GM06990 (cell line): ENCODE measurements at regions not wholly inside any gene's neighbourhood (a gene's known extent, or its start where the extent isn't known, plus 50 kb on each side); places are given as distances from the start of the nearest gene placed in this dataset.

Source experiments
- DNase-seq: peaks from one replicate; pipeline ENCODE4 v3.0.0-alpha.2; 2011; ENCODE audit not compliant: insufficient read length; ENCODE audit errors: extremely low read depth
- H3K27me3 ChIP-seq: replicated peaks from 2 replicates; pipeline ENCODE4 v1.6.0; 2011; ENCODE audit warnings: low read length; ENCODE audit not compliant: control insufficient read depth, insufficient read depth
- H3K36me3 ChIP-seq: 2 replicates; pipeline ENCODE4 v1.5.1; 2011; ENCODE audit warnings: low read length; ENCODE audit not compliant: control insufficient read depth, insufficient read depth
- H3K4me3 ChIP-seq: replicated peaks from 2 replicates; pipeline ENCODE4 v1.5.1; 2011; ENCODE audit warnings: low read depth, mild to moderate bottlenecking, control low read depth, low read length
- TF ChIP-seq, protein P1 (sequence below): IDR thresholded peaks from 2 replicates; pipeline ENCODE4 v1.5.1; 2011; ENCODE audit warnings: low read length, control low read depth, mild to moderate bottlenecking, inconsistent platforms; ENCODE audit not compliant: insufficient read depth, poor library complexity, severe bottlenecking

DNA sequence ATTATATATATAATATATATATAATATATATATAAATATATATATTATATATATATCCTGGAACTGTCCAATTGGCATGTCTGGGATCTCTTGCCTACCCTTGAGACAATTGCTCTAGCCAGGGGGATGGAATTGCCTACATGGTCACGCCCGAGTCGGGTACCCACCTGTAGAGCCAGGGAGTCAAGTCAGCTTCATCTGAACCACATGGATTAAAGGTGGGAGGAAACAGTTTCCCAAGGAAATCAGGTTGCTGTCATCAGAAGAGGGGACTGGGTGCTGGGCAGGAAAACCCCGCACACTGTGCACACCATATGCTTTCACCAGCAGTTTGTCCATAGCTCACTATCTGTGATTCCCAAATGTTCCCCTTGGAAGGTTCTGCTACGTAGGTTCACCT lies 252.5 kb upstream of the NOX3 start:
- Histone ChIP-seq H3K4me3 (no peak overlapping the region), H3K27me3 (no peaks in the 10 kb centered on the region), H3K36me3 (no peaks in the 10 kb centered on the region)
- no peak for DNase-seq
- TF ChIP-seq, protein P1, sequence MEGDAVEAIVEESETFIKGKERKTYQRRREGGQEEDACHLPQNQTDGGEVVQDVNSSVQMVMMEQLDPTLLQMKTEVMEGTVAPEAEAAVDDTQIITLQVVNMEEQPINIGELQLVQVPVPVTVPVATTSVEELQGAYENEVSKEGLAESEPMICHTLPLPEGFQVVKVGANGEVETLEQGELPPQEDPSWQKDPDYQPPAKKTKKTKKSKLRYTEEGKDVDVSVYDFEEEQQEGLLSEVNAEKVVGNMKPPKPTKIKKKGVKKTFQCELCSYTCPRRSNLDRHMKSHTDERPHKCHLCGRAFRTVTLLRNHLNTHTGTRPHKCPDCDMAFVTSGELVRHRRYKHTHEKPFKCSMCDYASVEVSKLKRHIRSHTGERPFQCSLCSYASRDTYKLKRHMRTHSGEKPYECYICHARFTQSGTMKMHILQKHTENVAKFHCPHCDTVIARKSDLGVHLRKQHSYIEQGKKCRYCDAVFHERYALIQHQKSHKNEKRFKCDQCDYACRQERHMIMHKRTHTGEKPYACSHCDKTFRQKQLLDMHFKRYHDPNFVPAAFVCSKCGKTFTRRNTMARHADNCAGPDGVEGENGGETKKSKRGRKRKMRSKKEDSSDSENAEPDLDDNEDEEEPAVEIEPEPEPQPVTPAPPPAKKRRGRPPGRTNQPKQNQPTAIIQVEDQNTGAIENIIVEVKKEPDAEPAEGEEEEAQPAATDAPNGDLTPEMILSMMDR: no peak

DNA sequence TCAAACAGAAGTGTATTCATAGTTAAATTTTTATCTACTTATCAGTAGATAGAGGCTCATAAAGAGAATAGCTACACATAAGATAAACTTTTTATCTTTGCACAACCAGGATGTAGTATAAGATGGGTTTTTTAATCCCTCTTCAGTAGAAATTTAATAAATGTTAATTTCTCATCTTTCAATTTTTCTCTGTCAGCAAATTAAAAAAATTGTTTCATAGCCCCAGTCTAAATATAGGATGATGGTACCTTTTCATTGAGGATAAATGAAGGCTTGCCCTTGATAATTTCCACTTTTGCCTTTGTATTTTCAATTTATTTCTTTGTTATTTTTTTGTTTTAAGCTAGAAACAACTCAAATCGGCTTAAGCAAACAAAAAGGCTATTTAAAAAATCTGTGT lies 251.2 kb upstream of the NOX3 start:
- Histone ChIP-seq H3K4me3 (no peak overlapping the region), H3K27me3 (no peaks in the 10 kb centered on the region), H3K36me3 (no peaks in the 10 kb centered on the region)
- TF ChIP-seq, protein P1: no peak
- DNase-seq: no peak

DNA sequence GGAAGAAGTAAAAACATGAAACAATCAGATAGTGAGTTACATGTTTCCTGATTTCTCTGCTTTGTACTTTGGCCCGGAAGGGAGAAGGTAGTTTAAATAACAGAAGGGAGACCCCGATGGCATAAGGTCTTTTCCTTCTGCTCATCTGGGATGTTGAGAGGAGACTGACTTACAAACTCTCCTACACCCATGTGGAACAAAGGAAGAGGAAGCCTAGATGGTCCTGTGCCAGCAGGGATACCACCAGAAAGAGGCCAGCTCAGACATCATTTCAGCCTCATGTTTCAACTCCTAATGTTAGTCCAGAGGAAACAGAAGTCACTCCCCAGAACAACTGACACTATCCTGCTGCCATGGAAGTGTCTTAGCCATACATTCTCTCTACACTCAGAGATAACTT lies 250.7 kb upstream of the NOX3 start:
- H3K4me3 ChIP-seq: no peak overlapping the region
- H3K27me3 ChIP-seq: no peaks in the 10 kb centered on the region
- TF ChIP-seq, protein P1: no peak
- H3K36me3 ChIP-seq: no peaks in the 10 kb centered on the region
- no peak for DNase-seq

DNA sequence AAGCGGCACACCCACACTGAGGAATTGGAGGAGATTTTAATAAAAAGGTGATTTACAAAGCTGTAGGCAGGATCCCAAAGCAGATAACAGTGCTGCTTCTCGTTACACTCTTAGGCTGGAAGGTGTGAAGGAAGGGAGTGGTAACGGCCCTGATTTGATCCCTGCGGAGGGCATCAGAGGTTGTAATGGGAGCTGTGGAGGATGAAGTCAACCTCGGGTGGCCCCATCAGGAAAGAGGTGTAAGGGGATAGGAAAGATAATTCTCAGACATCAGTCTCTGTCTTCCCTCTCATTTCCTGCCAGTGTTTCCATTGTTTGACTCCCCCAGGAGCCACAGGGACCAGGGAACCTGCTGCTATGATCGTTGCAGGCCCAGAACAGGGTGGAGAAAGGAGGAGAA lies 245.7 kb upstream of the NOX3 start:
- TF ChIP-seq, protein P1: no peak
- DNase-seq: no peak

DNA sequence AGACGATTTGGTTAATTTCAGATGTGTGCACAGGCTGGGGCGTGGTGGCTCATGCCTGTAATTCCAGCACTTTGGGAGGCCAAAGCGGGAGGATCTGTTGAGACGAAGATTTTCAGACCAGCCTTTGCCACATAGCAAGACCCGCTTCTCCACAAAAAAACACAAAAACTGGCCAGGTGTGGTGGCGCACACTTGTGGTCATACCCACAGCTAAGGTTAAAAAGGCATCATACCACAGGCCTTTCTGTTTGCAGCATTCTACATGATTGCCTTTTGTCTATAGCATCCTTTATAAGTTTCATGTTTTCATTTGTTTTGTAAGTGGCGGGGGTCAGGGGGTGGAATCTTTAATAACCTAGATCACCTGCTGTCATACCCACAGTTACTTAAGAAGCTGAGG lies 239.9 kb upstream of the NOX3 start:
- Histone ChIP-seq H3K36me3 (no peaks in the 10 kb centered on the region), H3K27me3 (no peaks in the 10 kb centered on the region; the same call in 1 of the 2 replicates), H3K4me3 (no peak overlapping the region)
- TF ChIP-seq, protein P1: no peak
- DNase-seq: no peak

More for the DNA sequence above, 245.7 kb upstream of the NOX3 start:
- Histone ChIP-seq H3K4me3 (no peak overlapping the region), H3K36me3 (no peaks in the 10 kb centered on the region), H3K27me3 (no peaks in the 10 kb centered on the region; the same call in 1 of the 2 replicates)

DNA sequence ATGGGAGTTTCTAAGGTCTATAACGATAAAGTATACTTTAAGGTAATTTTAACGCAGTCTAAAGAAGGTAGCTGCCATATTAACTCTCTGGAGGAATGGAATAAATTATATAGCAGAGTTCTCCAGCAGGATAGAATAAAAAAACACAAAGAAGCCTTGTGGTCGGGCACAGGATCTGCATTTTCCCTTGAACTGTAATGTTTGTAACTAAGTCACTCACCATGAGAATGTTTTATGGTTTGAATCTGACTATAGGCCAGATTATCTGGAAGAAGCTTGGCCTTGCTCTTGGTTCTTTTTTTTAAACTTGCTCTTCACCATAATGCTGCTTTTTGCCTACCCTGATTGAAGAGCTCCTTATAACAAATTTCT lies 238.8 kb upstream of the NOX3 start:
- no peaks in the 10 kb centered on the region; the same call in 1 of the 2 replicates for H3K27me3 ChIP-seq
- H3K4me3 ChIP-seq: no peak overlapping the region
- no peaks in the 10 kb centered on the region for H3K36me3 ChIP-seq
- DNase-seq: no peak
- TF ChIP-seq, protein P1: no peak
